ENCODE measurements at regions not wholly inside any gene's neighbourhood (a gene's known extent, or its start where the extent isn't known, plus 50 kb on each side); places are given as distances from the start of the nearest gene placed in this dataset.

- no peak for TF ChIP-seq CTCF (IDR thresholded peaks at IDR 0.05)
- no peak for TF ChIP-seq EP300 (IDR thresholded peaks at IDR 0.05)
- TF ChIP-seq POLR2AphosphoS5 (IDR thresholded peaks at IDR 0.05): no peak
Observed at GRCh38 chr13:85228692-85229091, 570.5 kb downstream of the SLITRK6 start.

Measured in stomach (tissue), 4 donors.